Left cardiac atrium (tissue), 4 donors: ENCODE measurements at regions not wholly inside any gene's neighbourhood (a gene's known extent, or its start where the extent isn't known, plus 50 kb on each side); places are given as distances from the start of the nearest gene placed in this dataset.

Source experiments
- ATAC-seq, 2 donors: fragments of 200-7000 bp; cut with Tn5 transposase; one replicate each; pipeline ENCODE4 v1.9.1; 2020; ENCODE audit warnings: mild to moderate bottlenecking in 2 of 2, moderate library complexity in 2 of 2
- DNase-seq: peaks from one replicate; pipeline ENCODE4 v3.0.0-alpha.2; 2020
- intact Hi-C, 2 donors: fragments of 100-400 bp; cut with DNase I; formaldehyde crosslinking; loops; one replicate each; pipeline versions ENCODE4 v1.14.1 to v1.15.1; 2022 to 2023
- donor health status: DM: no; HTN: yes; CAD: no.
- donor health status: DM: no; HTN: yes; CAD: no; lungs with severe emphysema.
- donor health status: DM: yes; HTN: yes; CAD: no.
- donor health status: Dilated cardiomyopathy.

DNA sequence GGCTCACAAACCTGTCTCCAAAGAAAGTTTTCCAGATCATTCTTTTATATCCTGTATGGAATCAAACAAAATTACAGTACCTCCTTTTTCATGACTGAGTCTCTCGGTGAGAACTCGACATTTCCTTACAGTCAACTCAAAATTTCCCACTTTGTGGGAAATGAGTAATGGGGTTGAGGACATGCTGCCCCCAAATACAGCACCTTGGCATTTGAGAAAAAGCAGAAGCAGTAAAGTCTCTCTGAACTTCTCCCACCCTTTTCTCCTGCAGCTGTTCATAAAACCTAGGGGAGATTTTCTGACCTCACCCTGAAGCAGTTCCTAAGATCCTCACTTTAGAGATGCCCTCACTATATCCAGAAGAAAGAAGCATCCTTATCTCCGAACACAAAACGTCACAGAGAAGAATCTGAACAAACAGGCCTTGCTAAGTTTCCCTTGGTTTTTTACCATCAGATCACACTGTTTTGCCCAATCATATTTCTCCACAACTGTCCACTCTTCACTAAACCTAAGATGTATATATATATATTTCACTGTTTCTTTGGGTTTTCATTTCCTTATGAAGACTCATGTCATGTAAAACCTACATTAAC, 96.1 kb upstream of the APC start:
- no peak for DNase-seq
- intact Hi-C loops, result no loop called here
- no peak for ATAC-seq

DNA sequence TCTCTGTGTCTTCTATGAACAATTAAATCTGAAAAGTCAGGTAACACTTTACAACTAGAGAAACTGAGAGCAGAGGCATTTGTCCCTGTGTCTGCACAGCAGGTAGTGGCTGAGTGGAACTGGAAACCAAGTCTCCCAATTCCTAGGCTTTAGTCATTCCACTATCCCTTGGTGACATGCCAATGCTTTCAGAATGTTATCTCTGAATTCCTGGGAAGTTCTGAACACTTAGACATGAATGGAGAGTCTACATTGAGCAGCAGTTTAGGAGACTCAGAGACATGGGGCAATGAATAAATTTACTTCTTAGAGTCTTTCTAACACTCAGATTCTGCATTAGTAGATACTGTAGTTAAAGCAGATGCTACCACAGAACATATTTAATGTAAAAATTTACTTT, 94.8 kb upstream of the APC start:
- ATAC-seq (peak; percentile 64 to 72), DNase-seq (no peak)
- intact Hi-C loops, result no loop called here

GRCh38 chr5:112643339-112643971, 94.2 kb upstream of the APC start:
- intact Hi-C loops, result no loop called here
- DNase-seq (no peak), ATAC-seq (peak; percentile 37 to 48)

DNA sequence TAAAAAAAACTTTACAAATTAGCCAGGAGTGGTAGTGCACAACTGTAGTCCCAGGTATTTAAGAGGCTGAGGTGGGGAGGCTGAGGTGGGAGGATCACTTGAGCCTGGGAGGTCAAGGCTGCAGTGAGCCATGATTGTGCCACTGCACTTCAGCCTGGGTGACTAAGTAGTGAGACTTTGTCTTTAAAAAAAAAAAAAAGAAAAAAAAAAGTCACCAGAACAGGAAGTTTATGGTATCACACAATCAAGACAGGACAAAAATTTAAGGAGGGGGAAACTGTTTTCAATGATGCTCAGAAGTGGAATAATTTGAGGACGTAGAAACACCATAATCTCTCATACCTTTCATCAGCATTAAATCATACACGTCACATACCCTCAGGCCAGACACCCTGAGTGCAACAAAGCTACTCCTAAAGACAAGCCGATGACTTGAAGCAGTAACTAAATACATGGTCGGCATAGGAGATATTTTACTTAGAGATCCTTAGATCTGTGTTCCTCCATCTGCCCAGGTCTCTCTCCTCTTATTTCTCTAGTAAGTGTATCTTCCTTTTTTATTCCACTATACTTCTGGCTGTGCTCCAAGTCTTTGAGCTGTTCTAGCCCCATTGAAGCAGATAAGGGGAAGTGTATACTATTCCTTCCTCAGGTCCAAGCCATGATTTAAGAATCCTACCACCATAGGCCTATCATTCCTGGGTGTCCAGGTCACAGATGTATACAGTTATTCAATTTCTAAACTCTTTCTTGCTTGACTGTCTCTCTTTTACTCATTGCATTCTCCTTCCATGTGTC, 91.3 kb upstream of the APC start:
- no peak for ATAC-seq
- intact Hi-C loops, result no loop called here

GRCh38 chr5:112647428-112647827, 90.3 kb upstream of the APC start:
- no peak for ATAC-seq
- intact Hi-C loops, result no loop called here
- DNase-seq, result no peak

More for the DNA sequence above, 91.3 kb upstream of the APC start:
- DNase-seq, result no peak

GRCh38 chr5:112648264-112648663, 89.4 kb upstream of the APC start:
- ATAC-seq, result no peak
- intact Hi-C loops, result no loop called here
- no peak for DNase-seq

- intact Hi-C loops, result no loop called here
- ATAC-seq, result no peak
- DNase-seq, result no peak
Measured at GRCh38 chr5:112649882-112650281, 87.8 kb upstream of the APC start.

DNA sequence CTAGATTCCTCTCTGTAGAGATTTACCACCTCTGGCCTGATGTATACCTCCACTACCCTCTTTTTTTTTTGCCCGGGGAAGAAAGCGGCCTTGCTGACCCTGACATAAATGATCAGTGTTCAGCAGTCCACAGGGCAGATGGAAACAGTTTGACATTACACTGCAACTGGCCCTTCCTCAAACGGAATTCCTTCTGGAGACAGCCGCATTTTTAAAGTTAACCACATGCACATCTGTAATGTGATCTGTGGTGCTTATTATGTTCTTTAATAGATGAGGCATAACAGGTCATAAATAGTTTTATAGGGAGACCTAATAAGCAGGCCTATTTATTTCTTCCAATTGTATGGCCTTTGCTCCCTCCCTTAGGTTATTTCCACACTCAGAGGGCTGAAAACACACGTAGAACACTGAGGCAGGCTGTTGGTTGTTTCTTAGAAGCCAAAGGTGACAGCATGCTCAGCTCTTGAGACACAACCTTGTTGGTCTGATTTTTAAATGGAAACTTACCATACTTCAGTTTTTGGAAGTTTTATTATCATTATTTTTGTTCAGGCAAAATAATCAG, 84.0 kb upstream of the APC start:
- no peak for DNase-seq
- intact Hi-C loops, result no loop called here
- no peak for ATAC-seq

GRCh38 chr5:112655513-112655912, 82.2 kb upstream of the APC start:
- intact Hi-C loops, result no loop called here
- ATAC-seq, result no peak
- DNase-seq, result no peak

DNA sequence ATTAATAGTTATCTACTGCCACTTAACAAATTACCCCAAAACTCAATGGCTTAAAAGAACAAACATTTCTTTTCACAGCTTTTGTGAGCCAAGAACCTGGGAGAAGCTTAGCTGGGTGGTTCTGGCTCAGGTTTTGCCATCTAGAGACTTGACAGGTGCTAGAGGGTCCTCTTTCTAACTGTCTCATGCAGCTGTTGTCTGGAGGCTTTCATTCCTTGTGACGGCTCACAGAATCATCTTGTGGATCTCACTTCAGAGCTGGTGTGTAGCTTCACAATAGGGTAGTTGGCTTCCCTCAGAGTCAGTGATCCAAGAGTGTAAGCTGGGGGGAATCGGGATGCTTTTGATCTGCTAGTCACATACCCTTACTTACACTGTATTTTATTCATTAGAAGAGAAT, 81.2 kb upstream of the APC start:
- intact Hi-C loops, result no loop called here
- DNase-seq (no peak), ATAC-seq (no peak)

DNA sequence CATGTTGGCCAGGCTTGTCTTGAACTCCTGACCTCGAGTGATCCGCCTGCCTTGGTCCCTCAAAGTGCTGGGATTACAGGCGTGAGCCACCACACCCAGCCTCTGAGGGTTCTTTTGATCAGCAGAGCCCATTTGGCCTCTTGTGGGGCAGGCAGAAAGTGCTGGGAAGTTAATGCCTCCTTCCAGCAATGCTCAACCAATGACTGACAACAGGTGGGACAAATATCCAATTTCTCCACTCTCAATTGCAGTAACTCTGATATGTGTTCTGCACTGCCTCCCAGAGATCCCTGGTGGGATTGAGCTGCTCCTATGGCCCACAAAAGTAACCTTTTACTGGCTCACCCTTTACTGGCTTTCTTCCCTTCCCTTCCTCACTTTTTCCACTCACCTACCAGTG, 79.9 kb upstream of the APC start:
- intact Hi-C loops, result no loop called here
- ATAC-seq (no peak), DNase-seq (no peak)

DNA sequence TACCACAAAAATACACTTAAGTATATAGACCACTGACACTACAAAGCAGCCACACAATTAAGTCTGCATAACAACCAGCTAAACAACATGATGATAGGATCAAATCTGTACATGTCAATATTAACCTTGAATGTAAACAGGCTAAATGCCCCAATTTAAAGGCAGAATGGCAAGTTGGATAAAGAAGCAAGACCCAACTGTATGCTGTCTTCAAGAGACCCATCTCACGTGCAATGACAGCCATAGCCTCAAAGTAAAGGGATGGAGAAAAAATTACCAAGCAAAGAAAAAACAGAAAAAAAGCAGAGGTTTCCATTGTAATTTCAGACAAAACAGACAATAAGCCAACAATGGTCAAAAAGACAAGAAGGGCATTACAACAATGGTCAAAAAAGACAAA, 77.3 kb upstream of the APC start:
- DNase-seq, result no peak
- intact Hi-C loops, result no loop called here
- ATAC-seq, result no peak

DNA sequence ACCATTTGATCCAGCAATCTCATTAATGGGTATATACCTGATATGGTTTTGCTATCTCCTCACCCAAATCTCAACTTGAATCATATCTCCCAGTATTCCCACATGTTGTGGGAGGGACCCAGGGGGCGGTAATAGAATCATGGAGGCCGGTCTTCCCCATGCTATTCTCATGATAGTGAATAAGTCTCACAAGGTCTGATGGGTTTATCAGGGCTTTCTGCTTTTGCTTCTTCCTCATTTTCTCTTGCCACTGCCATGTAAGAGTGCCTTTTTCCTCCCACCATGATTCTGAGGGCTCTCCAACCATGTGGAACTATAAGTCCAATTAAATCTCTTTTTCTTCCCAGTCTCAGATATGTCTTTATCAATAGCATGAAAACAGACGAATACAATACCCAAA, 74.5 kb upstream of the APC start:
- DNase-seq (no peak), ATAC-seq (no peak)

GRCh38 chr5:112668016-112668415, 69.7 kb upstream of the APC start:
- intact Hi-C loops, result no loop called here
- DNase-seq (no peak), ATAC-seq (no peak)

More for the DNA sequence above, 74.5 kb upstream of the APC start:
- intact Hi-C loops, result no loop called here

- ATAC-seq, result no peak
- intact Hi-C loops, result no loop called here
- no peak for DNase-seq
Measured at GRCh38 chr5:112668911-112669310, 68.8 kb upstream of the APC start.

- DNase-seq, result no peak
- no peak for ATAC-seq
- intact Hi-C loops, result no loop called here
Measured at GRCh38 chr5:112669328-112669963, 68.2 kb upstream of the APC start.

DNA sequence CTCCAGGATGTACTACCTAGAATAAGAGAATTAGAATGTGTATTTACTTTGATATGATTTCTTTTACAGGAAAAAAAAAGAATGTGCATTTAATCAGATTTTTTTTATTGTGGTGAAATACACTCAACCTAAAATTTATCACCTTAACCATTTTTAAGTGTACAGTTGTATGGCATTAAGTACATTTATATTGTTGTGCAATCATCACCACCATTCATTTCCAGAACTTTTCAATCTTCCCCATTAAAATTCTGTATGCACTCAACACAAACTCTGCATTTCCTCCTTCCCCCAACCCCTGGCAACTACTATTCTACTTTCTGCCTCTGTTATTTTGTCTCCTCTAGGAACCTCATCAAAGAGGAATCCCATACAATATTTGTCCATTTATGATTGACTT, 66.0 kb upstream of the APC start:
- DNase-seq (no peak), ATAC-seq (no peak)
- intact Hi-C loops, result no loop called here

DNA sequence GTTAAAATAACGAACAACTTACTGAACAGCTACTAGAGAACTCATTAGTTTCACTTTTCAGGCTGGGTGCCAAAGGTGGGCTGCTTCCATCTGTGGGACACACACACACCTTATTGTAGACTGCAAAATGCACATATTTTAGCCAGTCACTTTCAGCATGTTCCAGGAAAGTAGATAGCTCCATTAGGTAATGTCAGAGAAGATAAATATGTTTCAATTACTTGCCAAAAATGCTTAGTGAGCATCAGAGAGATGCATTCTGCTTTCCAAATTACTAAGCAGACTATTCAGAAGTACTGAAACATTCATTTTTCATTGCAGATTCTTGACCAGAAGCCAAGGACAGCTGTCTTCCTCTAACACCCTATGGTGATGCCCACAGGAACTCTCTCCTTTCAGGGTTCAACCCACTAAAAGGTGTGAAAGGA, 56.2 kb upstream of the APC start:
- intact Hi-C loops, result no loop called here
- ATAC-seq, result peak in 1 of 2 donors; percentile 64

GRCh38 chr5:112682621-112683061, 55.0 kb upstream of the APC start:
- intact Hi-C loops, result no loop called here
- DNase-seq (no peak), ATAC-seq (no peak)

More for the DNA sequence above, 56.2 kb upstream of the APC start:
- no peak for DNase-seq

DNA sequence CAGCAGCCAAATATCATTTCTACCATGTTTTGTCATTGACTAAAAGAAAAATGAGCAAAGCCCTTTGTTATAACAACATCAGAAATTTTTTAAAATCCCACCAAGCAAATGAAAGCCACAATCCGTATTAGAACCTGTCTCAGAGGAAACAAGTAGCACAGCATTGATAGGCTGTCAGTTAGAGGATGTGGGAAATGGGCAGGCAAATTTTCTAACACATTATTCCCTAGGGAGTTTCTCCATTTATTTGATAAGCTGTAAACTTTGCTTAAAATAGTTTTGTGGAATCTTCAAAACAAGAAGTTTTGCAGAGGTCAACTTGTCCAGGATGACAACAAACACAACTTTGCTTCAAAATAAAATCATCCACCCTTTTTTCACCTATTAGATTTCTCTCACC, 53.6 kb upstream of the APC start:
- intact Hi-C loops, result no loop called here

More for the DNA sequence above, 53.6 kb upstream of the APC start:
- no peak for ATAC-seq
- DNase-seq, result no peak
